Epithelial cell of prostate (primary cell): ENCODE measurements at regions not wholly inside any gene's neighbourhood (a gene's known extent, or its start where the extent isn't known, plus 50 kb on each side); places are given as distances from the start of the nearest gene placed in this dataset.
"Not testable (repeated sequence)": the region's sequence is repeated elsewhere in the genome, so short reads cannot be mapped to it uniquely, and the experiment has no call there.

Source experiments
- DNase-seq: peaks from one replicate; pipeline ENCODE4 v3.0.0-alpha.2; 2011; ENCODE audit warnings: low read depth, low spot score
- H3K27ac ChIP-seq: fragments of 450-650 bp; 2 replicates; pipeline ENCODE4 v1.5.1; 2017; ENCODE audit warnings: mild to moderate bottlenecking

DNA sequence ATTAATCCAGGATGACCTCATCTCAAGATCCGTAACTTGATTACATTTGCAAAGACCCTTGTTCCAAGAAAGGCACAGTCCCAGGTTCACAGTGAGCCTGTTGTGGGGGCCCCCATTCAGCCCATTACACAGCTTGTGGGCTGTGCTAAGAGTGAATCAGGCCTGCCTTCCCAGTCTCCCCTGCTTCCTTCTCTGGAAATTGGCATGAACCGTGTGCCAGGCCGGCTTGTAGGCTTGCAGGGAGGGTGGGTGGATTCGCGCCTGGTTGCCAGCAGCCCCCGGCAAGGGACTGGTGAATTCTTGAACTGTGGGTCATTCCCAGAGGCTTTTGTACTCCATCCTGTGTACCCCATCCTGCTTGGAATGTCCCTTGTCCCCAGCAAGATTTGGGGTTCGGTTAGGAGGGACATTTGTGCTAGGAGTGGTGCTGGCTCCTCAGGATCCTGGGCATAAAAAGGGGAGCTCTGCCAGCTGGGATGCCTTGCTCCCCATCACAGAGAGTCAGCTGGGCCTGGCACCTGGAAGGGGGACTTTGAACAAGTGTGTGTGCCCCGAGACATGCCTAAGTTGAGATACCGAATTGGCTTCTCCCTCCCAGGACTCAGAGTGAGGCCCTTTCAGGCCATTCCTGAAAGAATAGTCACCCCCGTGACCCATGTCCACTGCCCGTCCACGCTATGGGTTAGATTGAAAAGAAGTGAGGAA is 818.2 kb downstream of the BRD1 start:
- H3K27ac ChIP-seq = no peak overlapping the region
- no peak for DNase-seq

DNA sequence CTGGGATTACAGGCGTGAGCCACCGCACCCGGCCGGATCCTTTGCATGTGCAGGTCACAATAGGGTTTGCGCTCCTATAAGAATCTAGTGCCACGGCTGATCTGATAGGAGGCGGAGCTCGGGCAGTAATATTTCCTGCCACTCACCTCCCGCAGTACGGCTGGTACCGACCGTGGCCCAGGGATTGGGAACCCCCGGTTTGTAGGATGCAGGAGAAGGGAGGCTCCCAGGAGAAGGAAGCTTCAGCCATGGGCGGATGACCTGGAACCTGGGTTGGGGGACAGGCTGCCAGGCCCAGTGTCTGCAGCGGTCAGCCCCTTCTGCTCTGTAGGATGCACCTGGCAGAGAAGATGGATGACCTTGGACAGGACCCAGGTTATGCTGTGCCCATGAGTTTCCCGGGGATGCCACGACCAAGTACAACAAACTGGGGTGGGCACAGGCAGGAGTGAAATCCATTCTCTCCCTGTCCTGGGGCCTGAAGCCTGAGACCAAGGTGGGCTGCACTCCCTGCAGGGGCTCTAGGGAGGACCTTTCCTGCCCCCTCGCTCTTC is 818.9 kb downstream of the BRD1 start:
- no peak overlapping the region for H3K27ac ChIP-seq
- no peak for DNase-seq

DNA sequence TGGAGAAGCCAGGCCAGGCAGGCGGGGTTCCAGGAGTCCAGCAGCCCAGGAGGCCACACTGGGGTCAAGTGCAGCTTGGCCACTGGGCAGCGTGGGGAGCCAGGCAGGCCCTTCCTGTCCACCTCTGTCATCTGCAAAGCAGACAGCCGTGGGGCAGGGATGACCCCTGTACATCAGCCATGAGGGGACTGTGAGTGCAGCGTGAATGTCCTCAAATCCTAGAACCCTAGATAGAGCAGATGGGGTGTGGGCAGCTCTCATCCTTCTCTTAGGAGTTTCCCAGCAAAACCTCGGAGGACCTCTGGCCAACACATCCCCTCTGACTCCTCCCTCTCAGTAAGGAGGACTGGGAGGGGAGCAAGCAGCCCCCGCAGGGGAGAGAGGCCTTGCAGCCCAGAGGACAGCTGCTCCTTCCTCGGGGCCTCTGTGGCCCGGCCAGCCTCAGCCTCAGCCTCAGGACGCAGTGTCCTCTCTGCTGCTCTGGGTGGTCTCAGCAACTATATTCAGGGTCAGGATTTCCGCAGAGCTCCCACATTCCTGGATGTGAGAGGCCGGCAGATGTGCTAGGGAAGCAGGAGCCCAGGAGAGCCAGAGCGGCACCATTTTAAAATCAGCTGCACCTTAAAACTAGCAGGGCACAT is 820.5 kb downstream of the BRD1 start:
- DNase-seq = no peak
- H3K27ac ChIP-seq = no peak overlapping the region

GRCh38 chr22:49006207-49007012 is 821.3 kb downstream of the BRD1 start:
- no peak for DNase-seq
- no peak overlapping the region for H3K27ac ChIP-seq

DNA sequence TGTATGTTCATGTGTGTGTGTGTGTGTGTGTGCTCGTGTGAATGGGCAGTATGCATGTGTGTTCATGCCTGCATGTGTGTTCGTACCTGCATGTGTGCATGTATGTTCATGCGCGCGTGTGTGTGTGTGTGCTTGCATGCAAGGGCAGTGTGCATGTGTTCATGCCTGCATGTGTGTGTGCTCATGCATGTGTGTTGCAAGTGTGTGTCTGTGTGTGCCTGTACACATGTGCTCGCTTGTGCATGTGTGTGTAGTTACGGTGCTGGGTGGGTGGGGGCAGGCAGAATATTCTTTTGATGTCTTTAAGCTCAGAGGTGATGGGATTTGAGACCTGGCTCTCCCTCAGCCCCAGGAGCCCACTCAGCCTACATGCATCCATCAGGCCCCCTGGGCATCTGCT is 822.1 kb downstream of the BRD1 start:
- DNase-seq = no peak
- H3K27ac ChIP-seq = no peak overlapping the region

GRCh38 chr22:49004484-49005399 is 822.9 kb downstream of the BRD1 start:
- DNase-seq = no peak
- no peak overlapping the region for H3K27ac ChIP-seq

GRCh38 chr22:48997605-48998004 is 830.1 kb downstream of the BRD1 start:
- H3K27ac ChIP-seq, DNase-seq: not testable (repeated sequence)

GRCh38 chr22:48993655-48994054 is 834.0 kb downstream of the BRD1 start:
- no peak for DNase-seq
- no peak overlapping the region for H3K27ac ChIP-seq

GRCh38 chr22:48984639-48985038 is 843.0 kb downstream of the BRD1 start:
- no peak for DNase-seq
- no peak overlapping the region for H3K27ac ChIP-seq

- no peak for DNase-seq
- H3K27ac ChIP-seq = no peak overlapping the region
Observed at GRCh38 chr22:48982321-48982905, 845.3 kb downstream of the BRD1 start.

DNA sequence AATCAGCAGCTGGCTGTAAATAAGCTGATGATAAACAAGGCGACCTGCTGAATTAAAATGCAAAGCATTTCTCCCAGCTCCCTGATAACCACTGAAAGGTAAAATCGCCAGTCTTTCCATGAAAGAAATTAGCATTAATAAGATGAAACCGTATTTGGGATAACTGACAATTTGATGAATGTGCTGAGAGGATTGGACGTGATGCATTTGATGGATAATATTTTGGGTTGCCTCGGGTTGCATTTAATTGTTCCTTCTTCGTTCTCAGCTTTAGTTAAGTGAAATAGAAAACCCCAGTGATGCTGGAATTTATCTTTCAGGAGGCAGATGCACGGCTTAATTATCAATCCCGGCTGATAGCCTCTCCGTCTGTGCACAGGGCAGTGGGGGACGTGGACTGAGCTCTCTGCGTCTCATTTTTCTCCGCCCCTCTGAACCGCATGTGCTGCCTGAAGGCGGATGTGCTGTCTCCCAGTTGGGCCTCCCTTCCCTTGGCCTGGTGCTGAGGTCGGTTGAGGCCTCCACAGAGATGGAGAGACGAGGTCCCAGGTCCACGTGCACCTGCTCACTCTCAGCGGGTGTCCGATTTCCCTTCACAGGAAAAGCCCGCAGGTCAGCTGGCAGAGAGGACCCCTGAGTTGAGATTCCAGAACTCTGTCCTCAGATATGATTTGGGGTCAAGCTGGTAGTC is 846.2 kb downstream of the BRD1 start:
- DNase-seq = no peak
- H3K27ac ChIP-seq = no peak overlapping the region

DNA sequence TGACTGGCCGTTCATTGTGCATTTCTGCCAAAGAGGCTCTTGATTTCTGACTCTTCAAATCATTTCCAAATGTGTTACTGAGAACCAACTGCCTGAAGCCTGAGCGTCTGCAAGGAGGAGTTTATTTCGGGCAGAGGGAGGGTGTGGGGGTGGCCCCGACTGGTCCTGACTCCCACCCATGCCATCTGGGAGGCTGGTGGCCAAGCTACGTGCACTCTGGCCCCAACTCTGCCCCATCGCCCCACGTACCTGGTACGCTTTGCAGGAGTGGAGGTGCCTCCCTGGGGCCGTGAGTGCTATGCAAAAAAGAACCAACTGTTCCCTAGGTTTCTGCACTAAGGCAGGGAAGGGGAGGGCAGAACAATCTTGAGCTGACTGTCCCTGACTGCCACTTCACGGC is 846.8 kb downstream of the BRD1 start:
- H3K27ac ChIP-seq = no peak overlapping the region
- DNase-seq = no peak

- no peak for DNase-seq
Observed at GRCh38 chr22:48980409-48980808, 847.3 kb downstream of the BRD1 start.

DNA sequence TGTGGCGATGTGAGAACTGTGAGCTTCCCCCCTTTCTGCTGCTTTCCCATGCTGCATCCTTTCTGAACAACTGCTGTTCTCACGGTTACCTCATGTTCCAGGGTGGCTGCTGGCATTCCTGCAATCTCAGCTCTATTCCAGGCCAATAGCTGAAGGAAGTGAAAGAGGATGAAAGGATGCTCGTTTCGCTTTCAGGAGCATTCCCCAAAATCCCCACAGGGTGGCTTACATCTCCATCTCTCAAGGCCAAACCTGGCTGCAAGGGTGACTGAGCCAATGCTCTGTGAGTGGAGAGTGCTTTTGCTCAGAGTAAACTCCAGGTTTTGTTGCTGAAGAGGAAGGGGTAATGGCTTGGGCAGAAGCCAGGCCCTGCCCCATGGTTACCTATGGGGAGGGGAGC is 848.2 kb downstream of the BRD1 start:
- H3K27ac ChIP-seq = no peak overlapping the region
- no peak for DNase-seq

More at GRCh38 chr22:48980409-48980808, 847.3 kb downstream of the BRD1 start:
- no peak overlapping the region for H3K27ac ChIP-seq

- DNase-seq = no peak
- no peak overlapping the region for H3K27ac ChIP-seq
Observed at GRCh38 chr22:48976556-48977535, 850.8 kb downstream of the BRD1 start.

GRCh38 chr22:48975886-48976285 is 851.8 kb downstream of the BRD1 start:
- H3K27ac ChIP-seq = no peak overlapping the region
- no peak for DNase-seq

- no peak overlapping the region for H3K27ac ChIP-seq
- no peak for DNase-seq
Observed at GRCh38 chr22:48975316-48975741, 852.3 kb downstream of the BRD1 start.
